Left lung (tissue), 4 donors: ENCODE measurements at regions not wholly inside any gene's neighbourhood (a gene's known extent, or its start where the extent isn't known, plus 50 kb on each side); places are given as distances from the start of the nearest gene placed in this dataset.
"Not testable (repeated sequence)": the region's sequence is repeated elsewhere in the genome, so short reads cannot be mapped to it uniquely, and the experiment has no call there.

Experiments
- ATAC-seq: fragments of 200-7000 bp; cut with Tn5 transposase; one replicate; pipeline ENCODE4 v1.9.1; 2020; ENCODE audit warnings: moderate library complexity
- DNase-seq, 4 donors: peaks; one replicate each; pipeline ENCODE4 v3.0.0-alpha.2; 2013 to 2020
- H3K27ac ChIP-seq, 2 donors: fragments of 200-600 bp; sonication (generic) in 1 of 2; one replicate each; pipeline versions ENCODE4 v1.5.0 to v1.8.0; 2020 to 2021
- H3K27me3 ChIP-seq, 2 donors: fragments of 200-600 bp; sonication (generic) in 1 of 2; one replicate each; pipeline versions ENCODE4 v1.5.0 to v1.8.0; 2020 to 2021
- H3K36me3 ChIP-seq, 2 donors: fragments of 200-600 bp; sonication (generic) in 1 of 2; one replicate each; pipeline versions ENCODE4 v1.5.0 to v1.8.0; 2020 to 2021
- H3K4me1 ChIP-seq, 2 donors: fragments of 200-600 bp; one replicate each; pipeline ENCODE4 v1.8.0; 2021
- H3K4me3 ChIP-seq, 2 donors: fragments of 200-600 bp; sonication (generic) in 1 of 2; one replicate each; pipeline versions ENCODE4 v1.5.0 to v1.8.0; 2020 to 2021; ENCODE audit warnings: mild to moderate bottlenecking in 1 of 2
- H3K9me3 ChIP-seq, 2 donors: fragments of 200-600 bp; sonication (generic) in 1 of 2; one replicate each; pipeline versions ENCODE4 v1.5.0 to v1.8.0; 2020 to 2021
- intact Hi-C, 2 donors: fragments of 100-400 bp; cut with DNase I; formaldehyde crosslinking; loops; one replicate each; pipeline versions ENCODE4 v1.11.2 to v1.14.2; 2022
- TF ChIP-seq, protein P1 (sequence below), 2 donors: fragments of 200-600 bp; sonication (generic) in 1 of 2; IDR thresholded peaks; one replicate each; pipeline versions ENCODE4 v1.5.0 to v1.8.0; 2021; ENCODE audit warnings: antibody characterized with exemption in 2 of 2
- donor health status: DM: no; HTN: yes; CAD: no.
- donor health status: DM: no; HTN: no; CAD: no.

- intact Hi-C loops: no loop called here
- ATAC-seq (peak; percentile 46), DNase-seq (peak in 2 of 4 donors; percentile 13 to 48)
- no peaks in the 10 kb centered on the region for H3K9me3 ChIP-seq
- TF ChIP-seq, protein P1, sequence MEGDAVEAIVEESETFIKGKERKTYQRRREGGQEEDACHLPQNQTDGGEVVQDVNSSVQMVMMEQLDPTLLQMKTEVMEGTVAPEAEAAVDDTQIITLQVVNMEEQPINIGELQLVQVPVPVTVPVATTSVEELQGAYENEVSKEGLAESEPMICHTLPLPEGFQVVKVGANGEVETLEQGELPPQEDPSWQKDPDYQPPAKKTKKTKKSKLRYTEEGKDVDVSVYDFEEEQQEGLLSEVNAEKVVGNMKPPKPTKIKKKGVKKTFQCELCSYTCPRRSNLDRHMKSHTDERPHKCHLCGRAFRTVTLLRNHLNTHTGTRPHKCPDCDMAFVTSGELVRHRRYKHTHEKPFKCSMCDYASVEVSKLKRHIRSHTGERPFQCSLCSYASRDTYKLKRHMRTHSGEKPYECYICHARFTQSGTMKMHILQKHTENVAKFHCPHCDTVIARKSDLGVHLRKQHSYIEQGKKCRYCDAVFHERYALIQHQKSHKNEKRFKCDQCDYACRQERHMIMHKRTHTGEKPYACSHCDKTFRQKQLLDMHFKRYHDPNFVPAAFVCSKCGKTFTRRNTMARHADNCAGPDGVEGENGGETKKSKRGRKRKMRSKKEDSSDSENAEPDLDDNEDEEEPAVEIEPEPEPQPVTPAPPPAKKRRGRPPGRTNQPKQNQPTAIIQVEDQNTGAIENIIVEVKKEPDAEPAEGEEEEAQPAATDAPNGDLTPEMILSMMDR (IDR thresholded peaks at IDR 0.05): no peak
- no peak overlapping the region for H3K27ac ChIP-seq
- no peaks in the 10 kb centered on the region for H3K36me3 ChIP-seq
- H3K4me1 ChIP-seq: peaks cover 0 to 4% of the 10 kb centered on the region in 2 donors
- no peak overlapping the region for H3K4me3 ChIP-seq
- no peaks in the 10 kb centered on the region for H3K27me3 ChIP-seq
These were observed 60.6 kb upstream of the AKR1C1 start for GRCh38 chr10:4902571-4903011.

- H3K27me3 ChIP-seq, intact Hi-C loops, H3K9me3 ChIP-seq, DNase-seq, H3K4me3 ChIP-seq, H3K27ac ChIP-seq, H3K36me3 ChIP-seq, ATAC-seq, H3K4me1 ChIP-seq: not testable (repeated sequence)
These were observed 60.1 kb upstream of the AKR1C1 start for GRCh38 chr10:4903126-4903525.

DNA sequence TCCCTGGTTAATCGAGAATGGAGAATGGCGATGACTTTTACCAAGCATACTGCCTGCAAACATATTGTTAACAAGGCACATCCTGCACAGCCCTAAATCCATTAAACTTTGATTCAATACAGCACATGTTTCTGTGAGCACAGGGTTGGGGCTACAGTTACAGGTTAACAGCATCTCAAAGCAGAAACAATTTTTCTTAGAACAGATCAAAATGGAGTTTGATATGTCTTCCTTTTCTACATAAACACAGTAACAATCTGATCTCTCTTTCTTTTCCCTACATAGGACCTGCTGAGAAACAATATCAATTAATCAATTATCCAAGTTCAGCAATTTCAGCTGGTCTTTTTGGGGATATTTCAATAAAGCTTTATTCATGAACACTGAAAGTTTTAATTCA lies 59.5 kb upstream of the AKR1C1 start:
- H3K27me3 ChIP-seq, H3K27ac ChIP-seq, ATAC-seq, intact Hi-C loops, H3K4me3 ChIP-seq, H3K9me3 ChIP-seq, H3K36me3 ChIP-seq, DNase-seq, H3K4me1 ChIP-seq: not testable (repeated sequence)

DNA sequence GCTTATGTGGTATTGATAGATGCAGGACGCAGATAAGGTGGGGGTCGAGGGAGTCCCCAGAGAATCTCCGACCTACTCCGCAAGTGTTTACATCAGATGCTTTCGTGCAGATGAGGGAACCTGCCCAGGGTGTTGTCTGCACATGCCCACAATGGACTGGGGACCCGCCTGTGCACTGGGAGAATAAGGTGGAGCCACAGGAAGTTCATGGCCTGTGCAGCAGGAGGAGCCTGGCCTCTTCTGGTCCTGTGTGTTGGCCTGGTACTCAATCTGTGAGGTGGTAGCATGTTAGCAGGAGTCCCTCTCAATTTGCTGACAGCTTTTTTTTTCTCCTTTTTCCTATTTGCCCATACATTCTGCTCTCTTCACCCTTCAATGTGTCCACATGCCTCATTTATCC lies 54.1 kb upstream of the AKR1C1 start:
- peaks cover 0 to 3% of the 10 kb centered on the region in 2 donors for H3K36me3 ChIP-seq
- TF ChIP-seq, protein P1 (IDR thresholded peaks at IDR 0.05): no peak

More for the DNA sequence above, 54.1 kb upstream of the AKR1C1 start:
- Histone ChIP-seq H3K4me1 (no peaks in the 10 kb centered on the region), H3K9me3 (no peaks in the 10 kb centered on the region), H3K27me3 (no peaks in the 10 kb centered on the region), H3K4me3 (no peak overlapping the region), H3K27ac (no peak overlapping the region)
- ATAC-seq: no peak
- no peak for DNase-seq
- intact Hi-C loops: no loop called here
